Adipocyte (in vitro differentiated cells): ENCODE measurements at regions not wholly inside any gene's neighbourhood (a gene's known extent, or its start where the extent isn't known, plus 50 kb on each side); places are given as distances from the start of the nearest gene placed in this dataset.

ENCODE experiments used
- DNase-seq: peaks from one replicate; pipeline ENCODE4 v3.0.0-alpha.2; 2015; ENCODE audit warnings: low read depth
- H3K27me3 ChIP-seq: replicated peaks from 2 replicates; pipeline ENCODE4 v1.7.0; 2013; ENCODE audit warnings: mild to moderate bottlenecking, low read length, moderate library complexity; ENCODE audit not compliant: control insufficient read depth, insufficient read depth
- H3K36me3 ChIP-seq: 2 replicates; pipeline ENCODE4 v1.7.0; 2013; ENCODE audit warnings: low read length, mild to moderate bottlenecking, moderate library complexity; ENCODE audit not compliant: control insufficient read depth, insufficient read depth, severe bottlenecking
- H3K4me1 ChIP-seq: 2 replicates; pipeline ENCODE4 v1.7.0; 2013; ENCODE audit warnings: mild to moderate bottlenecking, low read length, moderate library complexity; ENCODE audit not compliant: control insufficient read depth, insufficient read depth
- H3K4me3 ChIP-seq: 2 replicates; pipeline ENCODE4 v1.7.0; 2013; ENCODE audit warnings: mild to moderate bottlenecking, low read length, moderate library complexity
- H3K9ac ChIP-seq: 2 replicates; pipeline ENCODE4 v1.7.0; 2013; ENCODE audit warnings: mild to moderate bottlenecking, low read length, moderate library complexity
- H3K9me3 ChIP-seq: 2 replicates; pipeline ENCODE4 v1.7.0; 2013; ENCODE audit warnings: mild to moderate bottlenecking, low read length, moderate library complexity; ENCODE audit not compliant: control insufficient read depth

- DNase-seq: no peak
- Histone ChIP-seq H3K9me3 (no peaks in the 10 kb centered on the region), H3K36me3 (no peaks in the 10 kb centered on the region)
These were observed 792.9 kb downstream of the LIG4 start for GRCh38 chr13:107422421-107422820.

GRCh38 chr13:107421951-107422350 lies 793.4 kb downstream of the LIG4 start:
- peak; percentile 63 for DNase-seq
- no peaks in the 10 kb centered on the region for H3K27me3 ChIP-seq
- no peaks in the 10 kb centered on the region for H3K4me1 ChIP-seq
- no peaks in the 10 kb centered on the region for H3K36me3 ChIP-seq
- no peaks in the 10 kb centered on the region for H3K9me3 ChIP-seq
- H3K9ac ChIP-seq: no peak overlapping the region
- no peak overlapping the region for H3K4me3 ChIP-seq

More at GRCh38 chr13:107422421-107422820, 792.9 kb downstream of the LIG4 start:
- Histone ChIP-seq H3K9ac (no peak overlapping the region), H3K27me3 (no peaks in the 10 kb centered on the region), H3K4me3 (no peak overlapping the region), H3K4me1 (no peaks in the 10 kb centered on the region)

- Histone ChIP-seq H3K9me3 (no peaks in the 10 kb centered on the region), H3K27me3 (no peaks in the 10 kb centered on the region), H3K4me1 (no peaks in the 10 kb centered on the region), H3K4me3 (no peak overlapping the region), H3K36me3 (no peaks in the 10 kb centered on the region), H3K9ac (no peak overlapping the region)
- peak; percentile 67 for DNase-seq
These were observed 794.3 kb downstream of the LIG4 start for GRCh38 chr13:107421028-107421427.

DNA sequence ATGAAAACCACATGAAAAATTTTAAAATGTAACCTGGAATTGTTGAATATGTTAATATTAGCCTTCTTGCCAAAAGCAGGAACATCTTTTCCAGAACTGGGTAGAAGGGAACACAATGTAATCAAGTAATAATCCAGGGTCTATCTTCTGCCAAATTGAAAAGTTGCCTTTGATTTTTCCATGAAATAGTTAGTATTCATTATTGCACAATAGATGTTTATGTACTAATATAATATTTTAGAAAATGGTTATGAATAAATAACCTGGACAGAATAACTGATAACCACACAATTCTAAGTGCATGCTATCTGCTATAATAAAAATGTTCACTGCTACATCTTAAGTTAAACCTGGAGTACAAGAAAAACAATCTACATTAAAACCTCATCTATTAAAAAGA lies 802.3 kb downstream of the LIG4 start:
- Histone ChIP-seq H3K4me3 (no peak overlapping the region), H3K9ac (no peak overlapping the region), H3K27me3 (no peaks in the 10 kb centered on the region), H3K4me1 (no peaks in the 10 kb centered on the region), H3K36me3 (no peaks in the 10 kb centered on the region), H3K9me3 (no peaks in the 10 kb centered on the region)
- no peak for DNase-seq

DNA sequence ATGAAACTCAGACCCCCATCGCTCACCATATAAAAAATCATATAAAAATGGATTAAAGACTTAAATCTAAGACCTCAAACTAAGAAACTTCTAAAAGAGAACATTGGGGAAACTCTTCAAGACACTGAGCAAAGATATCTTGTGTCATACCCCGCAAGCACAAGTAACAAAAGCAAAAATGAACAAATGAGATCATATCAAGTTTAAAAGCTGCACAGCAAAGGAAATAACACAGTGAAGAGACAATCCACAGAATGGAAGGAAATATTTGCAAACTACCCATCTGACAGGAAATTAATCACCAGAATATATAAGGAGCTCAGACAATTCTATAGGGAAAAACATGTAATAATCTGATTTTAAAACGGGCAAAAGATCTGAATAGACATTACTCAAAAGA lies 808.3 kb downstream of the LIG4 start:
- H3K27me3 ChIP-seq: no peaks in the 10 kb centered on the region
- H3K36me3 ChIP-seq: no peaks in the 10 kb centered on the region
- DNase-seq: no peak
- no peak overlapping the region for H3K4me3 ChIP-seq
- H3K9me3 ChIP-seq: peaks cover 3% of the 10 kb centered on the region
- no peaks in the 10 kb centered on the region for H3K4me1 ChIP-seq
- no peak overlapping the region for H3K9ac ChIP-seq

DNA sequence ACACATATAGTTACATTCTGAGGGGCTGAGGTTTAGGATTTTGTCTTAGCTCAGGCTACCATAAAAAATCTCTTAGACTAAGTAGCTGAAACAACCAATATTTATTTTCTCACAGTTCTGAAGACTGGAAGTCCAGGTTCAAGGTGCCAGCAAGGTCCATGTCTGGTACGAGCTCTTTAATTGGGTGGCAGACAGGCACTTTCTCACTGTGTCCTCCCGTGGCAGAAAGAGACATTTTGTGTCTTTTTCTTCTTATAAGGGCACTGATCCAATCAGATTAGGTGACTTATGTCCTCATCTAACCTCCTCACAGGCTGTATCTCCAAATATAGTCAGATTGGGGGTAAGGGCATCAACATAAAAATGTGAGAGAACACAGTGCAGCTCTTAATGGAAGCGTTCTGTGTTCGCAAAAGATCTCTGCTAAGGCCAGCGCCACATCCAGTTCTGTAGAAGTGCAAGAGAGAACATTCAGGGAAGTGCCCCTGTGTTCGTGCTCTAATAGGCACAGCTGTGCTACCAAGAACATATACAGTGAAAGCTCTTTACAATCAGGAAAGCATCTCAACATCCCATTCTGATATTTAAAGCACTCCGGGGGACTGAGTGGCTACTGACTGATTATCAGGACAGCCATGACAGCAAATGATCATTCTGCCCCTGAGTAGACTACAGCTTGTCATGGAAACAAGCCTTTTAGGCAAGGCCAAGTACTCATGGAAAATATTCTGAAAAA lies 819.2 kb downstream of the LIG4 start:
- Histone ChIP-seq H3K9ac (no peak overlapping the region), H3K4me1 (no peaks in the 10 kb centered on the region), H3K9me3 (no peaks in the 10 kb centered on the region), H3K36me3 (no peaks in the 10 kb centered on the region), H3K27me3 (no peaks in the 10 kb centered on the region), H3K4me3 (no peak overlapping the region)
- DNase-seq: no peak

DNA sequence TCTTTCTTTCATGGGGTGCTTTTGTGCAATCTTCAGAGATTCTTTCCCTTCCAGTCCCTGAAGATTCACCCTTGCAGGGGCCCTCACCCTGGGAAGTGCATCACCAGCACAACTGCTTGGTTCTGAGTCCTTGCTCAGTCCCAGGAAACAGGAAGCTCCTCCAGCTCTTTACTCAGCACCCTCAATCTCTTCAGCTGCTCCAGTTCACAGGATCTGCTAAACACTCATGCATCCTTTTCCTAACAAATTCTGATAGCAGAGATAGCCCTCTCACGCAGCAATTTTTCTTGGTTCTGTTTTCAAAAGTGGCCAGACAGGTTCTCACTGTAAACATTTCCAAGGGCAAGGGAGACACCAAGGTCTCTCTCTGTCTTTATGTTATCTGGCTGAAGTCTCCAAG lies 823.1 kb downstream of the LIG4 start:
- Histone ChIP-seq H3K4me3 (no peak overlapping the region), H3K9ac (no peak overlapping the region), H3K4me1 (no peaks in the 10 kb centered on the region), H3K27me3 (no peaks in the 10 kb centered on the region), H3K9me3 (no peaks in the 10 kb centered on the region), H3K36me3 (no peaks in the 10 kb centered on the region)
- no peak for DNase-seq

- Histone ChIP-seq H3K9me3 (no peaks in the 10 kb centered on the region), H3K9ac (no peak overlapping the region), H3K27me3 (no peaks in the 10 kb centered on the region), H3K4me1 (no peaks in the 10 kb centered on the region), H3K4me3 (no peak overlapping the region), H3K36me3 (no peaks in the 10 kb centered on the region)
- no peak for DNase-seq
These were observed 819.6 kb upstream of the ARGLU1 start for GRCh38 chr13:107387525-107387924.

DNA sequence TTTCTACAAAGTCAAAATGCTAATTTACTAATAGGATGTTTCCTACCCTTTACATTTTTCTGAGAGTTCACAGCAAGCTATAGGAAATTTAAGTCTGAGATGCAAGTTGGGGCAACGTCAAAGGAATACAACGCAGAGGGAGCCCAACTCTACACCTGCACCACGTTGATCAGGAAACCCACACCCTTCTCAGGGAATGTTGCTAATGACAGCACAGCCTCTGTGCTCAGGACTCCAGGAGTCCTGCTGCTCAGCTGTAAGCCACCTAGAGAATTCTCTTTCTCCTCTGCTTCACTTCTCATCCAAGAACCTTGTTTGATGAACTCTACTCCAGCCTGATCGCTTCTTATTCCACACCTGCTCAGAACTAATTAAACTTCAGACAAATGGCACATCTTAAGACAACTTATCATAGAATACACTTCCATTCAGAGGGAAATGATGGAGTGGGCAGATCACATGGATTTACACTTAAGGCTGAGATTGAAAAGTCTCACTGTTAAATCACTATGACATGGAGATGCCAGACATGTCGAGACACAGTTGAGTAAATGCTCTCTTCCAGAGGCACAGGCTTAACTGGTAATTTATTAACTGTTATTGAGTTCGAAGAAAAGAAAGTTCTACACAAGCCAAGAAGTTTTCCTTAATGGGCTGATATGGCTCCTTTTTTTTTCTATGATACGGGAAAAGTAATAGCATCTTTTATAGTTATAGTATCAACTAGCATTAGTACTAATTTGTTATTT lies 811.6 kb upstream of the ARGLU1 start:
- no peak overlapping the region for H3K9ac ChIP-seq

GRCh38 chr13:107376341-107377125 lies 808.6 kb upstream of the ARGLU1 start:
- Histone ChIP-seq H3K9ac (no peak overlapping the region), H3K4me1 (peaks cover 15% of the 10 kb centered on the region), H3K27me3 (no peaks in the 10 kb centered on the region), H3K36me3 (no peaks in the 10 kb centered on the region), H3K9me3 (no peaks in the 10 kb centered on the region), H3K4me3 (no peak overlapping the region)
- peak; percentile 11 for DNase-seq

More for the DNA sequence above, 811.6 kb upstream of the ARGLU1 start:
- Histone ChIP-seq H3K4me1 (peaks cover 15% of the 10 kb centered on the region), H3K36me3 (no peaks in the 10 kb centered on the region), H3K4me3 (no peak overlapping the region), H3K9me3 (no peaks in the 10 kb centered on the region), H3K27me3 (peaks cover 5% of the 10 kb centered on the region)
- no peak for DNase-seq

- Histone ChIP-seq H3K4me1 (peaks cover 15% of the 10 kb centered on the region), H3K4me3 (no peak overlapping the region), H3K9ac (no peak overlapping the region), H3K9me3 (no peaks in the 10 kb centered on the region), H3K27me3 (no peaks in the 10 kb centered on the region), H3K36me3 (no peaks in the 10 kb centered on the region)
- no peak for DNase-seq
These were observed 807.9 kb upstream of the ARGLU1 start for GRCh38 chr13:107375701-107376340.
